PFSK-1 (cell line): ENCODE measurements at regions not wholly inside any gene's neighbourhood (a gene's known extent, or its start where the extent isn't known, plus 50 kb on each side); places are given as distances from the start of the nearest gene placed in this dataset.

Experiments
- POLR2AphosphoS5 ChIP-seq: IDR thresholded peaks from 2 replicates; pipeline ENCODE4 v1.6.1; 2012; ENCODE audit warnings: low read depth, mild to moderate bottlenecking, control low read depth, low read length, moderate library complexity
- SIN3A ChIP-seq: IDR thresholded peaks from 2 replicates; pipeline ENCODE4 v1.6.1; 2012; ENCODE audit warnings: mild to moderate bottlenecking, low read length, moderate library complexity, borderline replicate concordance; ENCODE audit not compliant: insufficient read depth

GRCh38 chr1:201675143-201675542, 136.2 kb downstream of the NAV1 start:
- TF ChIP-seq POLR2AphosphoS5 (no peak), SIN3A (no peak)
